Limb (tissue), 2 donors: ENCODE measurements at regions not wholly inside any gene's neighbourhood (a gene's known extent, or its start where the extent isn't known, plus 50 kb on each side); places are given as distances from the start of the nearest gene placed in this dataset.
"Not testable (repeated sequence)": the region's sequence is repeated elsewhere in the genome, so short reads cannot be mapped to it uniquely, and the experiment has no call there.

ENCODE experiments used
- DNase-seq, 2 donors: peaks; one replicate each; pipeline ENCODE4 v3.0.0-alpha.2; 2016; ENCODE audit errors: extremely low spot score in 2 of 2

DNA sequence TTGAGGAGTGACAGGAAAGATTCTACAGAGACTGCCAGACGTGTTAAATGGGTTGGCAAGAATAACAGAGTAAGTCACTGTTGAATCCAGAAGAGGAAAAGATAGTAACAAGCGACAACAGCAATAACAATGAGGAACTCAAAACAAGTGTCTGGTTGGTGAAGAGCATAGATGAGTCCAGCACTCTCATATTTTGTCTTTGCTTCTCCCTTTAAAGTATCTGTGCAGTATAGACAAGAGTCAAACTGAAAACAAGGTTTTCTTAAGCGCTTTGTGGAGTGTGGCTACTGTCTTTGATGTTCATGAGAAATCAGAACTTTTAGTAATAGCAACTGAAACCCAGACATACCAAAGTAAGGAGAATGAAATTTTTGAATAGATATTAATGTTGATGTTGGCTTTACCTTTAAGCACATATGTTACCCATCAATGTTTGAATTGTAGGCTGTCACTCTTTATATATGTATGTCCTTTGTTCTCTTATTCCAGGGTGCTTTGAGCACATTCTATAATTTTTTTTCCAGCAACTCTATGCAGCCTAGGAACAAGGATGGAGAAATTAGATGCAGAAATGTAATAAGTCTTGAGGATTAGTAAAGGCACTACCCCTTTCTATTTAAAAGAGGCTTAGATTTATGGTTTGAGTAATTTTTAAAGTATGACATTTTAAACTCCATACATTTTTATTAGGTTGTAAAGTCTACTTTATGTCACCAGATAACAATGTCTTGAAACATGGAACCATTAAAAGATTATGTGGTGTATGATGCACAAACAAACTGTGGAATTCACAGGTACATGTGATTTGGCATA, 185.5 kb downstream of the NFKBIZ start:
- no peak for DNase-seq

DNA sequence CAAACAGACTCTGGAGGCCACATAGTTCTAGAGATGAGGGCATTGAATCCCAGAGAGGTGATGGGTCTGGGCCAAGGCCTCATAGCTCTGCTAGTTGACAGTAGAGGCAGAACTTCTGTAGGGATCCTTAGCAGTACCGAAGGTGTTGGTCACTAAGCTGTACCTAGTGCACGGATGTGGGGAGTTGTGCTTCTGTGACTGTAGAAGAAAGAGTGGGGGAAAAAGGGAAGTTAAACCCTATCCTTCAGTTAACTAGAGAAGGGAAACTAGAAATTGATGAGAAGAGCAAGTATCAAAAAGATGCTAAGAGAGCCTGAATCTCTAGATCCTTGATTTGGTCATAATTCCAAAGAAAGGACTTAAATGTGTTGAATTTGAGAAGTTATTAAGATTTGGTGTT, 186.7 kb downstream of the NFKBIZ start:
- no peak for DNase-seq

DNA sequence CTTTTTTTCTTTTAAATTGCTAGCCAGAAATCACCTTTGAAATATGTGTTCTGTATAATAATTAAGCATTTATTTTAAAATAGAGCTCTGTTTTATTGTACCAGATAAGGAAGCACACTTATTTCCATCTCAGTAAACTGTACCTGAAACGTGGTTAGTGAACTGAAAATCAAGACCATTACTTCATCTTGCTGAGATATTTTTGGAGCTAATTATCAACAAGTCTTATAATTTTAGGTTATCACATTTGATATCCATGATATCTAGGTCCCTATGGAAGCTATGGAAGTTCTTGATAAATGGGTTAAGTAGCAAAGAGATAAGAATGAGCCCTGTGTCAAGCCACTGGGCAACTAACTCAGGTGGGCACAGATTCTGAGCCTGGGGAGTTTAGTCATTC, 187.2 kb downstream of the NFKBIZ start:
- no peak for DNase-seq

DNA sequence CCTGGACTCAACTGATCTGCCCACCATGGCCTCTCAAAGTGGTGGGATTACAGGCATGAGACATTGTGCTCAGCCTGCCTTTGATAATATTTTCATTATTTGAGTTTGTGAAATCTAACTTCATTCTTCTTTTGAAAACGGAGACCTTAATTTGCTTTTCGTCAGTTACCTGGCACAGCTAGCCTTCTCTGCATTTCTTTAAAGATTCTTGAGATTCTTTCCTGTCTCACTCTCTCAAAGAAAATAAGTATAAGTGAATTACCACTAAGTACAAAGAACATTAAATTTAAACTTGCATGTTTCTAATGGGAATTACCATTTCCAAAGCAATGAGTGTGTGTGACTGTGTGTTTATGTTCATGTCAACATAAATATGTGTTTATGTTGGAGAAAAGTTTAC, 187.9 kb downstream of the NFKBIZ start:
- DNase-seq = no peak

DNA sequence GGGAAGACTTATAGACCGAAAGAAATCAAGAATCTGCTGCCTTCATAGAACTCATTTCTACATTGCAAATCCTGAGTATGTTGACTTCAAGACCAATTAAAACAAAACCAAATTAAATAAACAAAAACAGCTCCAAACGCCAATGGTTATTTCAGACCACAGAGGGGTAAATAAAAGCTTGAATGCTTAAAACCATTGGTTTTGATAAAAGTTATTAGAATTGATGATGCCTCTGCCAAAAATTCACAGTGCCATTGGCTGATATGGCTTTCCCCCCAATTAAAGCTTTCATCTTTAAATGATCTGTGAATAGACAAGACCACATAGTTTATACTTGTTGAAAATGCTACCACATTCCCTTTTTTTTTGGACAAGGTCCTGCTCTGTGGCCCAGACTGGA, 188.5 kb downstream of the NFKBIZ start:
- DNase-seq = no peak

DNA sequence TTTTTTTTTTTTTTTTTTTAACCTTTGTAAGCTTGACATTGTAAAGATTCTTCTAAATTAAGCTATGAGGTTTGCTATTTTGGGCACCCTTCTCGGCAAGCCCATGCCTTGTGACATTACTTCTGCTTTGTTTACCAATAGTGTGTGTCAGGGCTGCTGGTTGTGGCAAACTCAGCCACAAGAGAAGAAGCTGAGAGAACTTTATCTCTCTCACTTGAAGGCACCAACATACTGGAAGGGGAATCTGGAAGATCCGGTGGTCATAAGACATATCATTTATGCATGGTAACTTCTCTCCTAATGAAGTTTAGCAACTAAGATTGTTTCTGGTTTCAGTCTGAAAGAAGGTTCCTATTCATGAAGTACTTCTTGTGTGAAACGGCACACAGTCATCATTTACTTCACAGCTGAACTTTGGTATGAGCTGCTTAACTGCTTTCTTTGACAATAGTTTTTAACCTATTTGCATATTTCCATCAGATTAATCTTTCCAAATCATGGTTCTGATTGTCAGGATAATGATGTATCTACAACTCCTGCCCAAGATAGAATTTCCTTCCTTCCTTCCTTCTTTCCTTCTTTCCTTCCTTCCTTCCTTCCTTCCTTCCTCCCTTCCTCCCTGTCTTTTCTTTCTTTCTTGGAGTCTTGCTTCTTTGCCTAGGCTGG, 189.3 kb downstream of the NFKBIZ start:
- DNase-seq = no peak

DNA sequence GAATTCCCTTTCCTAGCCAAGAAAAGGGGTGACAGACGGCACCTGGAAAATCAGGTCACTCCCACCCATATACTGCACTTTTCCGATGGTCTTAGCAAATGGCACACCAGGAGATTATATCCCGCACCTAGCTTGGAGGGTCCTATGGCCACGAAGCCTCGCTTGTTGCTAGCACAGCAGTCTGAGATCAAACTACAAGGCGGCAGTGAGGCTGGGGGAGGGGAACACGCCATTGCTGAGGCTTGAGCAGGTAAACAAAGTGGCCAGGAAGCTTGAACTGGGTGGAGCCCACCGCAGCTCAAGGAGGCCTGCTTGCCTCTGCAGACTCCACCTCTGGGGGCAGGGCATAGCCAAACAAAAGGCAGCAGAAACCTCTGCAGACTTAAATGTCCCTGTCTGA, 190.8 kb downstream of the NFKBIZ start:
- DNase-seq = not testable (repeated sequence)

DNA sequence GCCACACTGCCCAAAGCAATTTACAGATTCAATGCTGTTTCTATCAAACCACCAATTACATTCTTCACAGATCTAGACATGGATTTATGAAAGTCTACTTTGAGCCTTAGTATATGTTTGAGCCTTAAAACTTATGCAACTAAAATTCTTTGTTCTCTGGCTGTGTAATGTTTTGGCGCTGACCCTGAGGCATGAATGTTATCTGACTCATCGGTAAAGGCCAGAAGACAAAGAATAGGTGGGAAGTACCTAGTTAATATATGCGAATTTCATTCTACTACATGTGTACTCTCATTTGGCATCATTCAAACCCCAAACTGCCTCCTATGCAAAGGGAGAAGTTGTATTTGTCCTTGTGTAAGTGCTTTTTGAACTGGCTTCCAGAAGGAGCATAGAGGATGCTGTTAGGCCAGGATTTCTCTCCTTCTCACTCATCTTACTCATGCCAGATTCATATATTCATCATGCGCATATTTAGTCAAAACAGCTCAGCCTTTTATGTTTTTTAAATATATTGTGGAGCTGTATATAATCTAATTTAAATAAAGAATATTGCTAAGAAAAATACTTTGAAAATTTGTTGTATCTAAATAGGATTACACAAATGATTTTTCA, 204.2 kb downstream of the NFKBIZ start:
- DNase-seq = no peak

DNA sequence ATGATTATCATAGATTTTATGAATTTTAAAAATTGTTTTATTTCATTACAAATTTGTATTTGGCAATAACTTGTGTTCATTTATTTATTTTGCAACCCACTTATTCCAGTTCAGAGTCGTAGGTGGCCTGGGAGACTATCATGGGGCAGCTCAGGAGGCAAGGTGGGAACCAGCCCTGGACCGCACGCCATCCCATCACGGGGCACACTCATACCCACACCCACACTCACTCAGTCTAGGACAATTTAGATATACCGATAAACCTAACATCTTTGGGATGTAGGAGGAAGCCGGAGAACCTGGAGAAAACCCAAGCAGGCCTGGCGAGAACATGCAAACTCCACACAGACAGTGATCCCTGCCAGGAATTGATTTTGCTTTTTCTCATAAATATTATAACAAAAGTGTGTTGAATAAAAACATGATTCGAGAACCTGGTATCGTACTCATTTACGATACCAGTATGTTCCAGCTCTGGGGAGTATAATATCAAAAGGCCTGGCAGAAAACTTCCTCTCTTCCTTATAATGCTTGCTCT, 205.3 kb downstream of the NFKBIZ start:
- DNase-seq = no peak

DNA sequence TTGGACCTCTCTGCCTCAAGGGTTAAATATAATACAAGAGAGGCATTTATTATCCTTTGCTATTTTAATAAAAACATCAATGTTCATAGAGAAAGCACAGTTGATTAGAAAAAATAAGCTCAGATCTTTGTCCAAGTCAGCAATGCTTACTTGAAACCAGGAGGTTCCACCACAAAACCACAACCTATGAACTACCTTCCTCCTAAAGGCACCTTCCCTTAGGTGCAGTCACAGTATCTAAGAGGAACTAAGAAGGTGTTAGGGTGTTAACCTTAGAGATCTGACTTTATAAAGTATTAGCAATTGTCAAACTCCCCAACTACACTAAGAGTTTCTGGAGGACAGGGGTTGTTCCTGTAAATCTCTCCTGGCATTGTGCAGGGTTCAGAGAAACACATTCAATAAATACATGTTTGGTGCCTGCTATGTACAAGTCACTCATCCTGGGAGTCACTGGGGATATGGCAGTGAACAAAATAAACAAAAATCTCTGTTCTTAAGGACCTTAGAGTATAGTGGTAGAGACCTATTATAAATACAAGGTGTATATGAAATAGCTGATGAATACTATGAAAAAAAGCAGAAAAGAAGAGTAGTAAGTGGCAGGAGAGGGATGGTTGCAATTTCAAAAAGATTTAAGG, 208.6 kb downstream of the NFKBIZ start:
- no peak for DNase-seq

DNA sequence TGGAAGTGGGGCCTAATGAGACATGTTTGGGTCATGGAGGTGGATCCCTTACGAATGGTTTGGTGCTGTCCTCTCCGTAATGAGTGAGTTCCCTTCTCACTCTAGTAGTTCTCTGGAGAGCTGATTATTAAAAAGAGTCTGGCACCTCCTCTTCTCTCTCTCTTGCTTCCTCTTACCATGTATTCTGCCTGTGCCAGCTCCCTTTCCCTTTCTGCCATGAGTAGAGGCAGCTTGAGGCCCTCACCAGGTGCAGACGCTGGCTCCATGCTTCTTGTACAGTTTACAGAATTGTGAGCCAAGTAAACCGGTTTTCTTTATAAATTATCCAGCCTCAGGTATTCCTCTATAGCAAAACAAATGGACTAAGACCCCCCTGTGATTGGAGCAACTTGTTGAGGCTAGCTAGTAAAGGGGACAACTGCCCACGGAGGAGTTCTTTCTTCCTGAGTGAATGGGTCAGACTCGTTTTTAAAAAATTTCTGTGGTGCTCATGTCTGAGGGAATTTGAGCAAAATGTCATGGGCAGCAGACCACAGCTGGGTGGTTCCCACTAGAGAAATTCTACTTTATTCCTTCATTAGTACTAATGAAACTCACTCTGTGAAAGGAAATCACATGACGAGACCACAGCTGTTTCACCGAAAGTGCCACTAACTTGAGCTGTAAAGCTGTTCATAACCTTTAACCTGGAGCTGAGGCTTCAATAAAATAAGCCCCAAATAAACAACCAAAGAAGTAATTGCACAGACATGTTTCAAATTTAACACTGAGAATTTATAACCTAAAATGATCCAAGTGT, 210.0 kb downstream of the NFKBIZ start:
- no peak for DNase-seq

DNA sequence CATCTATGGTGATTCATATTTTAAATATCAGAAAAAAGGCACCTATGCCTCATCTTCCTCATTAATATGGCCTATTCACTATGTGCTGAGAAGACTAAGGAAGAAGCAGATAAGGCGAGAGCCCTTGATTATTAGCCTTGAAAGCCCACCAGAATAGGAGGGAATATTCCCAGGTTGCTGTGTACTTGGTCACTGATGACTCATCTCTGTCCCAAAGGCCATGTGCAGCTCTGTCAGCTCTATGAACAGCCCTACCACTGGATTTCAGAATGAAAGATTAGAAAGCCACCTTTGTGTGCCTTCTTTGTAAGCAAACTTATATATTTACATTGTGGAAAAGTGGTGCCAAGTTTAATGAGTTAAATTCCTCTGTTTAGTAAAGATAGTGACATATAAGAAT, 211.5 kb downstream of the NFKBIZ start:
- DNase-seq = no peak

DNA sequence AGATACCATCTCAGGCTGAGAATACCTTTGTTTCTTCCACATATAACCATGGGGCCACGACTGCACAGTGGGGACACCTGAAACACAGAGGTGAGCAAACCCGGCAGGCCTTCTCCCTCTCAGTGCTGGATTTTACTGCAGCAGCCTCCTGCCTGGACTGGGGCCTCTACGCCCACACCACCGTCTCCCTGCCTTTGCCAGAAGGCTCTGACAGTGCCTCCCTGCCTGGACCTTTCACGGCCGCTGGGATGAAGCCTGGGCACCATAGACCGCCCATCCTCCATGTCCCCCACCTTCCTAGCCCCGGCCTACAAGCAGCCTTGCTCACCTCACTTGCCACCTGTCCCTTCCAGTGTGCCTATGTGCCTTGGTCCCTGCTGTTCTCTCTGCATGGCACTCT, 214.3 kb downstream of the NFKBIZ start:
- DNase-seq = no peak

DNA sequence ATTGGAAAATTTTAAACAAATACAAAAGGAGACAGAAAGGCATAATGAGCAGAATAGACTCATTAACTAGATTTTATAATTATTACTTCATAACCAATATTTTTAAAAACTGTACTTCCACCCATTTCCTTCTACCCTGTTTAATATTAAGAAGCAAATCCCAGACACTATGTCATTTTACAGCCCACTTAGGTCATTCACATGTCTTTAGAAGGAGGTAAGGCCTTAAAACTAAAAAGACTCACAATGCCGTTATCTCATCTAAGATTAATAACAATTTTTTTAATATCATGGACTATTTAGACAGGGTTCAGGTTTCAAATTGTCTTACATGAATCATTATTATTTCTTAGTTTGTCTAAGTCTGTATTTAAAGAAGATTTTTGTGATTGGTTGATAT, 217.2 kb downstream of the NFKBIZ start:
- DNase-seq = no peak

DNA sequence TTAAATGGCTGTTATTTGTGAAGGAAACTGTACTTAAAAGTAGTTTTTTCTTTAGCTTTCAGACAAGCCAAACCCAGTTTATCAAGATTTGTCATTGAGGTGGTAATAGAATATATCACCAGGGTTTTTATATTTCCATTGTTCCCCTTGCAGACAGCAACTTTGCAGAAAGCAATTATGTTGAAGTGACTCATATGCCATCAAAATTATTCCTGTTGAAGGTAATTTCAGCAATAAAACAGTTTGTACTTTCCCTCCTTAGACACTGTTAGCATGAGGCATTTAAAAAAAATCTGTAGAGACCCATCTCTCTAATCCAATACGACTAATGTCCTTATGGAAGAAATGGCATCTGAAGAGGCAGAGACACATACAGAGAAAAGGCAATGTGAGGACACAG, 219.0 kb downstream of the NFKBIZ start:
- no peak for DNase-seq

DNA sequence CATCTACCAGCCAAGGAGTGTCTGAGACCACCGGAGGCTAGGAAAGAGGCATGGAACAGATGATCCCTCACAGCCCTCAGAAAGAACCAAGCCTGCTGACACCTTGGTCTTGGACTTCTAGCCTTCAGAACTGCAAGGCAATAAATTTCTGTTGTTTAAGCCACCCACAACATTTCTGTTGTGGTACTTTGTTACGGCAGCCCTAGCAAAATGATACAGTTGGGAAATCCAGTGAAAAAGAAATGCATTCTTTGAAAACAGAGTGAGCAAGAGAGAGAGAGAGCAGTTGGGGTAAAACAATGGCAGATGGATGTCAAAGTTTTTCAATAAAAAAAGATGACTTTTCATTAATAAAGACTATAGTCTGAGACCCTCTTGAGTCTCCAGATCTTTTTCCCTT, 219.4 kb downstream of the NFKBIZ start:
- DNase-seq = no peak

DNA sequence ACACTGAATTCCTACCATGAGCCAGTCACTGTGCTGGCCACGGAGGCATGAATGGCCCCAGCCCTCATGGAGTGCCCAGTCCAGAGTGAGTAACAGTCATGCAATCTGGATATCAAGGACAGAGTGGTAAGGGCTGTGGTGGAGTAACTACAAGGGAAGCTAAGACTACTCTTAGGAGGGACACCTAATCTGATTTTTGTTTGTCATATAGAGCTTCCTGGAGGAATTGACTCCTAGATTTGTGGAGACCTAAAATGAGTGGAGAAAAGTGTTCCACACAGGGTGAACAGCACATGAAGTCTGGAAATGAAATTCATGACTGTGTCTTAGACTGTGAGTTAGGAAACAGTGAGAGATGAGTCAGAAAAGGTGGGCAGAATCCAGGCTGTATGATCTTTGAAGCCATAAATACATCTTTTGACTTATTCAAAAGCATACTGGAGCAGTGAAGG, 219.9 kb downstream of the NFKBIZ start:
- DNase-seq = no peak

DNA sequence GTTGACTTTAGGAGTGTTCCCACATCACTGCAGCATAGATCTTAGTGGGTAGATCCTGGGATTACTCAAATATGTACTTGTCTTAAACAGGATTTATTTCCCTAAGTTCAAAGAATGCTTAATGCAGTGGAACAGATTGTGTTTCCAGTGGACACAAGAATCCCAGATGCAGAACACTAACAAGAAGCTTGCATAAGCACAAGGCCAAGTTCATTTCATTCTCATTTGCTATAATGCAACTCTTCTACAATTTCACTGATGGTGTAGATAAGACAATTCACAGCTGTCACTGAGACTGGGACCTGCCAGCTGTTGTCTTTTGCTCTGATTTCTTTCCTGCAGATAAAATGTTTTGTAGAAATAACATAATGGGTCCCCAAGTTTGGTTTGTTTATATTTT, 225.6 kb downstream of the NFKBIZ start:
- DNase-seq = no peak

DNA sequence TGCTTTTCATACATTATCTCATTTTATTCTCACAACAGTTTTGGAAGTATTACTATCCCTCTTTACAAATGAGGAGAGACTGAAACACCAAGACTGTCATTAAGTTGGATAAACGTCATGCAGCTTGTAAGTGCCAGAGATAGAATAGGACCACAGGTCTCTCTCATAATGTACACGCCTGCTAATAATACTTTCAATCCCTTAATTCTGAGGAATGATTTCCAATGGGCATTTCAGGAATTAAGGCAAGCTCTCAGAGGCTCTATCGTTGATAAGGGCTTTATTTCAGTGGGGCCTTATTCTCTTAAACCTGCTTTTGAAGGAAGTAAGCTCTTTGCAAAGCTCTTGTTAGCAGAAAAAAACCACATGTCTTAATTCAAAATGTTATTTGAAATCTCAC, 229.1 kb downstream of the NFKBIZ start:
- no peak for DNase-seq

DNA sequence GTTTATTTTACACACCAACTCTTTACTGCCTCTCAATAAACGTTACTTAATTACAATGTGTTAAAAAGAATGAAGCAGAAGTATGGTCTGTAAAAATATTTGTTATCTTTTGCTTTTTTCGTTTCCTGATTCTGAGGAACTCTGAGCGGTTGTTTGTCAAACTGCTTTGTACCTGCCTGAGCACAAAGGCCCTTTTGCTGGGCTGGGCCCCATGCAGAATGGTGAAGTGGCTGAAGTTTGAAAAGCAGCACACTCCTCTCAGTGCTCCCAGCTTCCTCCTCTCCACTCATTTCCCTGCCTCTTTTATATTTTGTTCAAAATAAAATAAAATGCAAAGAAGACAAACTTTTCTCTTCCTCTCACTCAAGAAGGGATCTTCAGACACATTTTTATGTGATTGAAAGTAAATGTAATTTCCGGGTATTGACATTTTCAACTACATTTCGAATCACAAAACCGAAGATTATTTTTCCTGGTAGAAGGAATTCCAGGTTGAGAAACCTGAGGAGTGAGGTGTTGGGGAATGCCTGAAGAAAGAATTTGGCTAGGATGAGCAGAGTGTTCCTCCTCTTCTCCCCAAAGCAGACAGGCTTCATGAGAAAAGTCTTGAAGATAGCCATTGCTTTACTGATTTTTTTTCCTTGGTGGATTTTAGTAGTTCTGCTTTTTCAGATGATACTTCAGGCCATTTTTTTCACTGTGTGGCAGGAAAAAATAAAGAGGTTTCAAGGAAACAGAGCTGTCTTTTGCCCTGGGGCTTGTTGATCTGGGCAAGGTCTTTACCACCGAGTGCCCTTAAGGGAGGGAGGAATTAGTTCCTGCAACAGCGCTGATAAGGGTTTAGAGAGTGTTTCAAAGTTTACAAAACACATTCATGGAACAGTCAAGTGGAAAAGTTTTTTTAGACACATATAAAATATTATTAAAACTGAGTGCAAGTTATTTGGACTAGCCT, 229.8 kb downstream of the NFKBIZ start:
- DNase-seq = no peak
